Nephron progenitor cell (in vitro differentiated cells): ENCODE measurements at regions not wholly inside any gene's neighbourhood (a gene's known extent, or its start where the extent isn't known, plus 50 kb on each side); places are given as distances from the start of the nearest gene placed in this dataset.
"Not testable (repeated sequence)": the region's sequence is repeated elsewhere in the genome, so short reads cannot be mapped to it uniquely, and the experiment has no call there.

Experiments used
- DNase-seq: peaks from one replicate; pipeline ENCODE4 v3.0.0; 2021
- H3K27ac Mint-ChIP-seq: 2 replicates; pipeline ENCODE4 v1.8.0; 2021; ENCODE audit warnings: mild to moderate bottlenecking, moderate library complexity, mixed read lengths
- H3K27me3 Mint-ChIP-seq: 2 replicates; pipeline ENCODE4 v1.8.0; 2021; ENCODE audit warnings: mild to moderate bottlenecking, low read depth, mixed read lengths; ENCODE audit not compliant: poor library complexity
- H3K36me3 Mint-ChIP-seq: 2 replicates; pipeline ENCODE4 v1.8.0; 2021; ENCODE audit warnings: low read depth, mixed read lengths
- H3K4me1 Mint-ChIP-seq: 2 replicates; pipeline ENCODE4 v1.8.0; 2021; ENCODE audit warnings: mixed read lengths
- H3K4me3 Mint-ChIP-seq: 2 replicates; pipeline ENCODE4 v1.8.0; 2021; ENCODE audit warnings: mild to moderate bottlenecking, moderate library complexity, mixed read lengths
- H3K9me3 Mint-ChIP-seq: 2 replicates; pipeline ENCODE4 v1.8.0; 2021; ENCODE audit warnings: mild to moderate bottlenecking, moderate library complexity, mixed read lengths
- TF ChIP-seq, protein P1 (sequence below): fragments of 200-600 bp; sonication (generic); IDR thresholded peaks from 2 replicates; pipeline ENCODE4 v1.5.0; 2021; ENCODE audit warnings: antibody characterized with exemption

DNA sequence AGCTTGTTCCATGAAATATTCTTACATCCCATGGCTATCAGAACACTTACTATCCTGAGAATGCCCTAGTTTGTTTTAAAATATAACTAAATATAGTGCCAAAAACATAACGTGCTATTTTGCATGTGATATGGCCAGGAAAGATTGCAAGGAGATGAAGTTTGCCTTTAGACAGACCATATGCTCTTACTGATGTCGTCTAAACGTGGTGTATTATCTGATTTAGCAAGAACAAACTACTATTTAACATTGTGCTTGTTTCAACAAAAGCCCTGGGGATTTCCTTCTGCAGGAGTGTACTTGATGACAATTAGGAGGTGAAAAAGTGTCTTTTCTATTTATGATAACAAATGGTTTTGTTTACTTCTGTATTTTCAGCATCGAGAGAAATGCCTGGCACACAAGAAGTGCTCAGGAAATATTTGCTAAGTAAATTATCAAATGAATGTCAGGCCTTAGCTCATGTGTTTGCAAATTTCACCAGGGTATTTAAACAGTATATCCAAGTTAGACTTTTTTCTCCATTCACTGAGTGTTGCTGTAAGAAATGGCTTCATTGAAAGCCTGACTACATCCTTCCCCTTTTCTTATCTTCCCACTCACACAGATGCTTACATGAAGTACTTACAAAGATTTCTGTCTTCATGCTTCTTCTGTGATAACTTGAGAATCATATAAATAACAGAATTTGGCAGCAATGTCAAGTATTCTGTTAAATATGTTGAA is 1033.6 kb downstream of the CDH8 start:
- TF ChIP-seq, protein P1, sequence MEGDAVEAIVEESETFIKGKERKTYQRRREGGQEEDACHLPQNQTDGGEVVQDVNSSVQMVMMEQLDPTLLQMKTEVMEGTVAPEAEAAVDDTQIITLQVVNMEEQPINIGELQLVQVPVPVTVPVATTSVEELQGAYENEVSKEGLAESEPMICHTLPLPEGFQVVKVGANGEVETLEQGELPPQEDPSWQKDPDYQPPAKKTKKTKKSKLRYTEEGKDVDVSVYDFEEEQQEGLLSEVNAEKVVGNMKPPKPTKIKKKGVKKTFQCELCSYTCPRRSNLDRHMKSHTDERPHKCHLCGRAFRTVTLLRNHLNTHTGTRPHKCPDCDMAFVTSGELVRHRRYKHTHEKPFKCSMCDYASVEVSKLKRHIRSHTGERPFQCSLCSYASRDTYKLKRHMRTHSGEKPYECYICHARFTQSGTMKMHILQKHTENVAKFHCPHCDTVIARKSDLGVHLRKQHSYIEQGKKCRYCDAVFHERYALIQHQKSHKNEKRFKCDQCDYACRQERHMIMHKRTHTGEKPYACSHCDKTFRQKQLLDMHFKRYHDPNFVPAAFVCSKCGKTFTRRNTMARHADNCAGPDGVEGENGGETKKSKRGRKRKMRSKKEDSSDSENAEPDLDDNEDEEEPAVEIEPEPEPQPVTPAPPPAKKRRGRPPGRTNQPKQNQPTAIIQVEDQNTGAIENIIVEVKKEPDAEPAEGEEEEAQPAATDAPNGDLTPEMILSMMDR = no peak
- no peak for DNase-seq
- Mint-ChIP-seq H3K9me3 (no peaks in the 10 kb centered on the region), H3K4me1 (no peaks in the 10 kb centered on the region), H3K27ac (no peak overlapping the region), H3K36me3 (no peaks in the 10 kb centered on the region), H3K4me3 (no peak overlapping the region), H3K27me3 (peaks cover 6% of the 10 kb centered on the region)

DNA sequence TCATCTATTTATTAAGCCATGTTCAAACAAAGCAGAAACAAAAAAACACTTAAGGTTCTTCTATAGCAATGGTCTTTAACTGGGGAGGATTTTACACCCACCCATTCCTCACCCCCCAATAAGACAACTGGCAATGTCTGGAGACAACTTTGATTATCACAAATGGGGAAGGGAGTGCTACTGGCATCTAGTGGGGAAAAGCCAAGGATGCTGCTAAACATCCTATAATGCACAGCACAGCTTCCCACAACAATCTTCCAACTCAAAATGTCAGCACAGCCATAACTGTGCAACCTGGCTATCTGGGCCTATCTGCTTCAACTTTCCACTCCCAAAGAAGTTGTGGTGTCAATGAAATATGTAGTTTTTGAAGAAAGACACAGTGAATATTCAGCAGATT is 1044.4 kb downstream of the CDH8 start:
- no peaks in the 10 kb centered on the region for H3K9me3 Mint-ChIP-seq
- TF ChIP-seq, protein P1 = no peak
- DNase-seq = no peak

GRCh38 chr16:60989592-60989991 is 1046.6 kb downstream of the CDH8 start:
- H3K27ac Mint-ChIP-seq = no peak overlapping the region
- TF ChIP-seq, protein P1 = no peak
- DNase-seq = no peak
- H3K36me3 Mint-ChIP-seq = no peaks in the 10 kb centered on the region
- H3K4me3 Mint-ChIP-seq = no peak overlapping the region
- H3K4me1 Mint-ChIP-seq = no peaks in the 10 kb centered on the region
- peaks cover 3% of the 10 kb centered on the region for H3K27me3 Mint-ChIP-seq
- H3K9me3 Mint-ChIP-seq = no peaks in the 10 kb centered on the region

More for the DNA sequence above, 1044.4 kb downstream of the CDH8 start:
- Mint-ChIP-seq H3K4me3 (no peak overlapping the region), H3K4me1 (no peaks in the 10 kb centered on the region), H3K27me3 (no peaks in the 10 kb centered on the region), H3K27ac (no peak overlapping the region), H3K36me3 (no peaks in the 10 kb centered on the region)

DNA sequence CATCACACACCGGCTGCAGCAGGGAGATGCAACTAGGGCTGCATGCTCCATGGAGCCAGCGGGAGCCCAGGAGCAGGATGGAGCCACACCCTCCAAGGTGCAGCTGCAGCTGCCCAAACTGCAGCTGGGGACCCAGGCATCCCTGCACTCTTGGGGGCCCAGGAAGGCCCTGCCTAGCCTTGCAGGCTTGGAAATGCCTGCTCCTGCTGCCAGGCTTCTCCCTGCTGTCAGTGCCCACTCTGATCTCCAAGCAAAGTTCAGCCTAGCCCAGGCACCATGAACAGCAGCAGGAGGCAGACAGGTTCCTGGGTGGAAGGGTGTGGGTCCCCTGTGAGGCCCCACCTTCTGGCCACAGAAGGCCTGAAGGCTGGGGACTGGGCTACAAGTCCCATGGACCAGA is 1057.1 kb downstream of the CDH8 start:
- Mint-ChIP-seq H3K36me3 (no peaks in the 10 kb centered on the region), H3K27me3 (peaks cover 3% of the 10 kb centered on the region), H3K9me3 (no peaks in the 10 kb centered on the region), H3K27ac (no peak overlapping the region), H3K4me1 (no peaks in the 10 kb centered on the region), H3K4me3 (no peak overlapping the region)
- TF ChIP-seq, protein P1 = no peak
- no peak for DNase-seq

DNA sequence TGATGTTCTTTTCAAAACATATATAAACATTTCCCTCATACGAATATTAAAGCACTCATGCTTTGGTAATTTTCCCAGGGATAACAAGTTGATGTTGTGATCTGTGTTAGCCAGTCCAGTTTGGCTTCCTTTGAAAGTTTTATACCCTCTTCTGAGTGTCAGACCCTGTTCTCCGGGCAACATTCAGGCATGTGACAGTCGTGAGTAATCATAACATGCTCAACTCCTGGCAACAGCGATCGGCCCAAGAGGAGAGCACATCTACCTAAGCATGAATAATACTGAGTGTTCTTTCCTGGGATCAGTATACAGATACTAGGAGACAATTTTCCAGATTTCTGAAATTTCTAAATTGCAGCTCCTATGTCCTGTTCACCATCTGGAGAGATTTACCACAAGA is 1086.4 kb downstream of the CDH8 start:
- Mint-ChIP-seq H3K27me3 (peaks cover 3% of the 10 kb centered on the region), H3K27ac (no peak overlapping the region), H3K4me1 (no peaks in the 10 kb centered on the region), H3K36me3 (no peaks in the 10 kb centered on the region), H3K9me3 (no peaks in the 10 kb centered on the region), H3K4me3 (no peak overlapping the region)
- no peak for DNase-seq
- TF ChIP-seq, protein P1 = no peak

- H3K4me3 Mint-ChIP-seq = no peak overlapping the region
- no peak overlapping the region for H3K27ac Mint-ChIP-seq
- H3K4me1 Mint-ChIP-seq = no peaks in the 10 kb centered on the region
- peaks cover 3% of the 10 kb centered on the region for H3K27me3 Mint-ChIP-seq
- TF ChIP-seq, protein P1 = no peak
- H3K9me3 Mint-ChIP-seq = peaks cover 4% of the 10 kb centered on the region
- H3K36me3 Mint-ChIP-seq = no peaks in the 10 kb centered on the region
- DNase-seq = peak; percentile 75
These were observed 1091.0 kb downstream of the CDH8 start for GRCh38 chr16:60945225-60945624.

DNA sequence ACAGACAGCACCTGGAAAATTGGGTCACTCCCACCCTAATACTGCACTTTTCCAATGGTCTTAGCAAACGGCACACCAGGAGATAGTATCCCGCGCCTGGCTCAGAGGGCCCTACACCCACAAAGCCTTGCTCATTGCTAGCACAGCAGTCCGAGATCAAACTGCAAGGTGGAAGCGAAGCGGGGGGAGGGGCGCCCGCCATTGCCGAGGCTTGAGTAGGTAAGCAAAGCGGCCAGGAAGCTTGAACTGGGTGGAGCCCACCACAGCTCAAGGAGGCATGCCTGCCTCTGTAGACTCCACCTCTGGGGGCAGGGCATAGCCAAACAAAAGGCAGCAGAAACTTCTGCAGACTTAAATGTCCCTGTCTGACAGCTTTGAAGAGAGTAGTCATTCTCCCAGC is 1100.0 kb downstream of the CDH8 start:
- DNase-seq, H3K36me3 Mint-ChIP-seq, H3K27me3 Mint-ChIP-seq, H3K4me3 Mint-ChIP-seq, H3K4me1 Mint-ChIP-seq, H3K9me3 Mint-ChIP-seq, H3K27ac Mint-ChIP-seq: not testable (repeated sequence)
